ENCODE measurements at regions not wholly inside any gene's neighbourhood (a gene's known extent, or its start where the extent isn't known, plus 50 kb on each side); places are given as distances from the start of the nearest gene placed in this dataset.

DNA sequence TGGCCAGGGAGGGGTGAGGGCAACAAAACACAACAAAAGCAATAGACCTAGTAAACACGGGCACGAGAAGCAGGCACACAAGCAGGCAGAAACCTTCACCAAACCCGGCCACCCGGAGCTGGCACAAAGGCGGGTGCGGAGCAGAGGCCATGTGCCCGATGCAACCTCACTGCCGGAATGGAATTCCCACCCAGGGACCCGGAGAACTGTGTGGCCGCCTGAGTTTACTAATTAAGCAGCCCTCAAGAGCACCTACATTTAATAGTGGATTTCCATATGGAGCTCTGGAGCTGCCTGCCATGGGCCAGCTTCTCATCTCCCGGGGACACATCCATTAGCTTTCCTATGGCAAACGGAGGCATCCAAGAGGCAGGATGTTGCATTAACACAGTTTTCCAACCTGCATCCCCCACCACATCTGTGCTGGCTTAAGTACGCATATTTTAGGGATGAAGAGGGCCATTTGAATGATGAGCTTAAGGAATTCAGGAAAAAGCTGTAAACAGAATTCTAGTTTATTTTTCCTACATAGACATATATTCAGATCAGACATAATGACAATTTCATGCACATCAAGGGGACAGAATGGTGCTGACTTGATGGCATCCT, 104.5 kb upstream of the SMIM21 start:
- DNase-seq (ENCODE audit: low spot score) = no peak

DNA sequence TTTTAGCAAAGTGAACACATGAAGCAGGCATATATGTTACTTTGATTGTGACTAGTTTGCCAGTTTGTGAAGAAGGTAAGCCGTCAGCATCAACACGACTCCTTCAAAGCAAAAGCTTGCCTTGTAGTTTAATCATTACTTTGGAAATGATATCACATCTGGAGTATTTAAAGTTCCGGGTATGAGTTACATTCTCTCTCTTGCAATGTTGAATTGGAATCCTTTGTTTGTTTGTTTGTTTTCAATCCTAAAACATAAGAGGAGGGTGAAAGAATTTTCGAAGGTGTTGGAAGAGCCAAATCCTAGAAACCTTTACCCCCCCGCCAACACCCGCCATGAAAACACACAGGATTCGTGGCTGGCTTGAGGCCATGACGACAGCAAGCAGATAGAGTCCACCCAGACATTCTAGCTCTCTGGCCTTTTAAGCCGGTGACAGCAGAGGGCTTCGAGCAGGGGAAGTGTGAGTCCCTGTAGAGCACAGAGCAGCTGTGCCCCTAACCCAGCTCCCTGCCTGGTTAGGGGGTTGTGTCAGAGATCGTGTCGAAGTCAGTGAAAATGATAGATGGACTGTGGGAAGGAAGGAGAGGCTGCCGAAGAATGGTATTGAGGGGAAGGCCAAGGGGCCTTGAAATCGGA, 103.8 kb upstream of the SMIM21 start:
- no peak for DNase-seq (ENCODE audit: low spot score)

DNA sequence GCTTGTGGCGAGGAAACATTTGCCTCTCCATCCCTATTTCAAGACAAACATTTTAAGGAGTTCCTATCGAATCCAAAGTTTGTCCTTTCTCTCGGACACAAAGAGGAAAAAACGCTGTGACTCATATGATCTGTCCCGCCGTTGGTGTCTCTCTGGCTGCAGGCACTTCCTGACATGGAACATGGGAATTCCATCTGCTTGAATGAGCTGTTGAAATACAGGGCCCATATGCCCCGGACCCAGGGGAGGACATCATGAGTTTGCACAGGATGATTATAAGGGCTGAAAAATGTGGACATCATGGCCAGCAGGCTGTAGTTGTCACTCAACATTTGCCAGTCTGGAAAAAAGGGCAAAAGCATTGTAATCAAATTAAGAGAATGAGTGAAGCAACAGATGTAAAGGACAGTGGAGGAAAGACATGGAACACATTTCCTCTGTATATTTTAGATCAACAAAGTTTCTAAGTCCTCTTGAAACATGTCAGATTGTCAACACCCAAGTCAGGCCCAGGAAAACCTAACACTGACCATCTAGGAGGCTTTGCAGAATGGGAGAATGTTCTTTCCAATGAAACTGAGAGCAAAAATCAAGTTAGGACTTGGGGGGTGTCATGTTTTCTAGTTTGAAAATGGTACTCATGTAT, 103.2 kb upstream of the SMIM21 start:
- no peak for DNase-seq (ENCODE audit: low spot score)

DNA sequence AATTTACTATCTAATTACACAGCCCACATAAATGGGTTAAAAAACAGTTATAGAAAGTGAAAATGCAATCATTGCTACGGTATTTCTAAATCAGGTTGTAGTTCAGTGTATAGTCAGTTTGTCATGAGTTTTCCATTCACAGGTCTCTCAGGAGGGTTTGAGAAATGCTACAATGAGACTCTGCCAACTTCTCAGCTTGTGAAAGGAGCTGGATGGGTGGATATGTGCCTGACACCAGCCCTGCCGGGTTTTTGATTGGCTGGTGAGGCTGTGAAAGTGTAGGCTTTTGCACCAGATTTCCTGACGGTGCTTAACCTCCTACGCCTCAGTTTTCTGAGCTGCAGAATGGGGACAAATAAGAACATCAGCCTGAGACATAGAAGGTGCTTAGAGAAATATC, 102.6 kb upstream of the SMIM21 start:
- DNase-seq (ENCODE audit: low spot score) = no peak

DNA sequence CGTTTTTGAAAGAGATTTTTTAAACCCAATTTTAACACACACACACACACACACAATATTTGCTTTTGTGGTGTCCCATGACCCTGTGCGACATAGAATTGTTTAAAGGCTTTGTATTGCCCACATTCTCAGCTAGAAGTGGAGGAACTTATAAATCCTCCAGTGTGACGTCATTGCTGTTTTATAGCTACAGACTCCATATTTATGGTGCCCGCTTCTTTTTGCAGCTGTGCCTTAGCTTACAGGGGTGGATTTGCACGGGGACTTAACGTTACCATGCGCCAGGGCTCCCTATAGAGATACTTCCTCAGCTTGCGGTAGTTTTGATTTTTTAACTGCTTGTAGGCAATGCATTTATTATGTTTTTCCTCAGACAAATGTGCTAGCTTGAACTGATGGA, 101.9 kb upstream of the SMIM21 start:
- no peak for DNase-seq (ENCODE audit: low spot score)

DNA sequence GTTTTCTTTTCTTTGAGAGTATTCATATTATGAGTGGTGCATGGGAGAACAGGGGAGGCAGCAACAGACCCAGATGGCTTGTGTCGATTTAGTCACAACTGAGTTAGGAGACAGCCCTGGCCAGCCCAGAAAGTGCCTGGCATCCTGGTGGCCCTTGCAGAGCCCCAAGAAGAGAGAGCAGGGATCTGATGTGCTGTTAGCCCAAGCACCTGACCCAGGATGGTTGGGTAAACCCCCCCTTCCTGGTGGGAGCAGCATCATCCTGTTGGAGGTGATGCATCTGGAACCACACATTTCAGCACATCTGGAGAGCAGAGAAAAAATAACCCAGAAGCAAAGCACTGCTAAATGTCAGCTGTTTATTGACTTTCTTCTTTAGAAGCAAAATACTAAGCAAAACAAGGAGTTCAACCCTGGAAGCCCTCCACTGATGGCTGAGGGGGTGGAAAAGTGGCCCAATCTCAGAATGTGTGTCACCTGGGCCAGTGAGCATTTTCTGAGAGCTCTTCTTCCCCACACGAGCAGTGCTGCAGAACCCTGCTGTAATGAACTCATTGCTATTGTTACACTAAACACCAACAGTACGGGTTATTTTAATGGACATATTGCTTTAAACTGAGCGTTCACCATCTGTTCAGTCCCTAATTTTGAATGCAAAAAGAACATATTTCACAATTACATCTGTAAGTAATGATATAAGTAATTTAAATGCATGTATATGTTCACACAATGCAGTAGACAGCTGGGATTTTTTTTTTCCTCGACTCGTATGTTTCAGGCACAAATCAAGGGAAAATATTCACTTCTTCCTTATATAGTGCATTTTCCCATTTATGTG, 100.6 kb upstream of the SMIM21 start:
- DNase-seq (ENCODE audit: low spot score) = no peak

DNA sequence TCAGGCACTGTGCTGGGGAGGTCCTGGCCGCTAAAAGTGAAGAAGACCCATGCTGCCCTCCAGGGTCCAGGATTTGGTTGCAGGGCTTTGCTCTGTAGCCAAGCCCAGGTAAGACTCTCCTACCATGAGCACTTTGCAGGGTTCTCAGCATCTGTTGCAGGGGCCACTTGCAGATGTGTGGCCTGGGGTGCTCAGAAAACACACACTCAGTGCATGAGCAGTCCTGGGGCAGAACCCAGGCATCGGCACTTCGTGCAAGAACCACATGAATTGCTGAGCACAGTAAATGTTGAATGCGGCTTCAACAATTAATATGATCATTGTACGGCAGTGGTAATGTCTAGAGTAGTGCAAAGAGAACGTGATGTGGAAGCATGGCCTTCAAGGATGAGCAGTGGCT, 98.5 kb upstream of the SMIM21 start:
- no peak for DNase-seq (ENCODE audit: low spot score)

DNA sequence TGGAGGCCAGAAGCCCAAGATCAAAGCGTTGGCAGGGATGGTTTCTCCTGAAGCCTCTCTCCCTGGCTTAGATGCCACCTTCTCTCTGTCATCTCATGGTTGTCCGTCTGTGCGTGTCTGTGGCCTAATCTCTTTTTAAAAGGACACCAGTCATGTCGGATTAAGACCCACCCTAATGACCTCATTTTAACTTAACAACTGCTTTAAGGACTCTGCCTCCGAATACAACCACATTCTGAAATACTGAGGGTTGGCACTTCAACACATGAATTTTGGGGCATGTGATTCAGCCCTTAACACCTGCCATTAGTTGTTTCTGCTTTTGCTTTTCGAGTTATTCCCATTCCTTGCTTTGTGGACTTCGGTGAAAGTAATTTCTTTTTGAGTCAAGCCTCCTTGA, 97.8 kb upstream of the SMIM21 start:
- no peak for DNase-seq (ENCODE audit: low spot score)

DNA sequence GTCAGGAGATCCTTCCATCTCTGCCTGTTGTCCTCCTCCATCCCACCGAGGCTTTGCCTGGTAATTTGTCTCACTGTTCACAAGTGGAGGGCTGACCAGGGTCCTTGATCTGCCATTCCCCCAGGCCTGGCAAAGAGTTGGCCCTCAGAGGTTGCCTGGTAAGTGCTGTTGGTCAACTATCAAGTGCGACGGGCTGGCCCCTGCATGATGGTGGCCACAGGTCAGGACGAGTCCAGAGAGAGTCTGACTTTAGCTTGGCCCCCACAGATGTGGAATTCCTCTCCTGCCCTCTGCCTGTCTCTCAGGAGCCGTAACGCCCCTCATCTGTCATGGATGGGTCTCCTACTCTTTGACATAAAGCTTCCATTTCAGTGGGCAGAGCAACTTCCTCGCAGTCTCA, 97.3 kb upstream of the SMIM21 start:
- DNase-seq (ENCODE audit: low spot score) = no peak

DNA sequence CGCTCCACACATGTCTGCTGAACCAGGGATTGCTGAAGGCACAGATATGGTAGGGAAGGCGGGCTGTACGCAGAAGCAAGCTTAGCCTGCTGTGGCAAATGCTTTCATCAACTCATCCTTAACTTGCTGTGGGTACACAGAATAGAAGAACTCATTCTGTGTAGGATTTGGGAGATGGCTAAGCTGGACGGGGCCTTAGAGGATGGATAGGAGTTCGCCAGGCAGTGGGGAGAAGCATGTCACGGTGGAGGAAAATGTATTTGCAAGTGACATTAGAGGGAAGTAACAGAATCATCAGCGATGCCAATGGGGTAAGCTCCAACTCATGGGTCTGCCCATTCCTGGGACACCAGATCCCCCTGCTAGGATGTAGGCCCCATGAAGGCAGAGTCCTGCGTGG, 96.7 kb upstream of the SMIM21 start:
- DNase-seq (ENCODE audit: low spot score) = no peak

DNA sequence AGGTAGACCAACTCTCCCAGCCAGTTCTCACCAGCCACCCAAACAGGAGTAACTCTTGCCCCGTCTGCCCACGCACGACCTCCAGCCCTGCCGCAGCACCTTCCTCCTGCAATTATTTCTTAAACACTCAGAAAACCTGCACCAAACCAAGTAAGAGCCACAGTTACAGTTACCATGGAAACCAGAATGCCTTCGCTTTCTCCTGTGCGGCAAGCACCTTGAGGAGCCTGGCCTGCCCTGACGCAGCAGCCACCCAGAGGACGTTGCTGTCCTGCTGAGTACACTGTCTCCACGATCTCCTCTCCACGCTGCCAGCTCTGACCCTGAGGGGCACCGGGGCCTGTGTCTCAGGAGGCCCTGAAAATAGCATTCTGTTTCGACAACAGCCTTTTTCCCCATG, 94.3 kb upstream of the SMIM21 start:
- DNase-seq (ENCODE audit: low spot score) = no peak

DNA sequence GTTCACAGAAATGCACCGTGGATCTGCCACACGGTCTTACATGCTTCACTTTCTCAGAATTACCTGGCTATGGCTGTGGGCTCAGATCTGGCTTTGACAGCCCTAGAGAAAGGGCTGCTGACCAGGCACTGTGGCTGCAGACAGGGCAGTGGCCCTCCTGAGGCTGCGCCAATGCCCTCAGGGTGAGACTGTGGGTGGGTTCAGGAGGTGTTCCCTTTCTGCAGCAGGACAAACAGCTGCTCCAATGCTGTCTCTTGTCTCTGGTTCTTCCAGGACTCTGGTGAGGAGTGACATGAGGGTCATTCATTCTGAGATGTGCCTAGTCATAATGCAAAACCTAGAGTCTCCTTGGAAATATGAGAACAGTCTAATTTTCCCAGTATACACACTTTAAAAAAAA, 90.5 kb upstream of the SMIM21 start:
- no peak for DNase-seq (ENCODE audit: low spot score)

DNA sequence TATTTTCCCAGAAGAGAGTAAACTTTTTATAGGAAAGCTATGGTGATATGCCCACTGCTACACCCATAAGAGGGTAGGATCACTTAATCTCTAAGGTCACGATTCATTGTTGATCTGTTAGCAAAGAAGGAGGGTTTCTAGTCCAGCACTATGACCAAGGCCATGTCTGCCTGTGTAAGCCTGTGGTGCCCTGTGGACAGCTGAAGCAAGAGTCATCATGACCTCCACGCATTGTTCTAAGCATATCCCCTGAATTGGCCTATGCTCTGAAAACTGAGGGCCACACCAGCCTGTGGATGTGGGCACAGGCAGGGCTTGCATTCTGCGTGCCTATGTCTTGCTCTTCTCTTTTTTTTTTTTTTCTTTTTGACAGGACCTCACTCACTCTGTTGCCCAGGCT, 89.8 kb upstream of the SMIM21 start:
- DNase-seq (ENCODE audit: low spot score) = no peak

DNA sequence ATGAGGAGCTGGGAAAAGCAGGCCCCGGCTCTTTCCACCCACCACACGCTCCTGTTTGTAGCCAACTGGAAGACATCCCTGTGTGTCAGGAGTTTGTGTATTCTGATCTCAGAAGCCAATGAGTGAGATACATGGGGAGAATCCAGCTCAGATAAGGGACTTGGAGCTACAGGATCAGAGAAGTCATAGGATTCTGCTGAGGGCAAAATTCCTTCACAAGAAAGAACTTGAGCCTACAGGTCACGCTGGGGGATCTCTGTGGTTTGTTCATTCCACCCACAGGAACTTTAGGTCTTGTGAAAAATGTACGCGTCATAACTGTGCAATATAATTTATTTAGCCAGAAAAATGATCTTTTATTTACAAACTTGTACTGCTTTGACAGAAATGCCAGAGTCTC, 80.1 kb upstream of the SMIM21 start:
- no peak for DNase-seq (ENCODE audit: low spot score)

DNA sequence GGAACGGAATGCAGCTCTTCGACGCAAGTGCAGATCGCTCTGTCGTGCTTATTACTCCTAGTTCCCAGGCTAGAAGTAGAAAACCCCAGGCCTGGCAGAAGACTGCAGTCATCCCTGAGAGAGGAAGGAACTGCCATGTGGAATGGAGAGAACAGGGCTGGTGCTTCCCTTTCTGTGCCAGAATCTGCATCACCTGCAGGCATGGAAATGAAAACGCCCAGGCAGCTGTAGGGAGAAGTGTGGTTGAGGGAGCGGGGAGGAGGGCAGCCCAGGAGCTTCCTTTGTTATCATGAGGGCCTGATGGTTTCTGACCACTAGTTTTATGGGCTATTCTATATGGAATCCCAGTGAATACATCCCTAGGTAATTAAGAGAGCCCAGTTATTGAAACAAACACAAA, 79.4 kb upstream of the SMIM21 start:
- DNase-seq (ENCODE audit: low spot score) = no peak

DNA sequence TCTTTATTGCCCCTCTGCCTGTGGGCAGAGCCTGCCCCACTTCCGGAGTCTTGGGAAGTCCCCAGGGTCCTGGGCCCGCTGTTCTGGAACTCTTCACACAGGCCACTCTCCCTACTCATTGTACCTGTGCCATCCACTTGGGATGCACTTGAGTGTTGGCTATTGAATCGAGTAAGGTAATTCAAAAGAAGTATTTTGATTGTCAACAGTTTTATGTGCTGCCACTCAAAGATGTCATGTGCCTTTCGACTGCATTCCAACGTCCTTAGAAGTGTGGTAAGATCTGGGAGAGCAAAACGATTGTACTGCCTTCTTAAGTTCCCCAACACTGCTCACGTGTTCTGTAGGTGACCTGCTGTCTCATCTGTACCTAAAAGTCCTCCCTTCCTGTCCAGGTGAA, 77.0 kb upstream of the SMIM21 start:
- no peak for DNase-seq (ENCODE audit: low spot score)

DNA sequence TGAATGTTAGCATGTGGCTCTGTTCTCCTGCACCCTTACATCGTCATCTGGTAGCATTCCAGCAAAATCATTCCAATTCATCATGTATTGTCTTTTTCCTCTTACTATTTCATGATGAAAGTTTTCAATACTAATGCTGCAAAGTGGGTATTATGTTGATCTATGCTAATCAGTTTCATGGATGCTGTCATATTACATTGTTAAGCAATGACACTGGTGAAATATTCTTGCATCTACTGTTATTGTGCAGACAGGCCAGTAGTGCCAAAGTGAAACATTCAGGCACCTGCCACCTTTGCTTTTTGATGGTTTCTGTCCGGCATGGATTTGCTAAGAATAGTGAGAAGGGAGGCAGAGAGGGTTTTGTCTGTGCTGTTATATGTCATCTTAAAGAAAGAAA, 76.1 kb upstream of the SMIM21 start:
- DNase-seq (ENCODE audit: low spot score) = no peak

DNA sequence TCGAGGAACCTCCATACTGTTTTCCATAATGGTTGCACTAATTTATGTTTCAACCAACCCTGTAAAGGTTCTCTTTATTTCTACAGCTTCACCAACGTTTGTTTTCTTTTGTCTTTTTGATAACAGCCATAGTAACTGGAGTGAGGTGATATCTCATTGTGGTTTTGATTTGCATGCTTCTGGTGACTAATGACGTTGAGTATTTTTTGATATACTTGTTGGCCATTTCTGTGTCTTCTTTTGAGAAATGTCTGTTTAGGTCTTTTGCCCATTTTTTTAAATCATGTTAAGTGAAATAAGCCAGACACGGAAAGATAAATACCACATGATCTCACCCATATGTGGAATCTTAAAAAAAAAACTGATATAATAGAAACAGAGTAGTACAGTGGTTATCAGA, 74.8 kb upstream of the SMIM21 start:
- no peak for DNase-seq (ENCODE audit: low spot score)

DNA sequence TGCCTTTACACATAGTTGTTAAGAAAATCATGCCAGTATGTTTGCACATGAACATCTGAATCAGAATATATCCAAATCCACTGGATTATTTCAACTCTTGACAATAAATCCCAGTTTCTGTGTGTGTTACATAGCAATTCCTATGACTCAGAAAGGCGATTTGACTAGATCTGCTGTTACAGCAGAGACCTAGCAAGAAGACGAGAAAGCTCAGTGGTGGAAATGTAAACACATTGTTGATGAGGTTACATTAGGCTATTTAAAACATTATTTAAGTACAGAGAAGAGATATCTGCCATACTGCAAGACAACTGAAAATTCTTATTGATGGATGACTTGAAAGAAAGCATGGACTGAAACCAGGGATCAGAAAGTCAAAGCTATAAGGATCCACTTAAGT, 73.0 kb upstream of the SMIM21 start:
- DNase-seq (ENCODE audit: low spot score) = no peak

DNA sequence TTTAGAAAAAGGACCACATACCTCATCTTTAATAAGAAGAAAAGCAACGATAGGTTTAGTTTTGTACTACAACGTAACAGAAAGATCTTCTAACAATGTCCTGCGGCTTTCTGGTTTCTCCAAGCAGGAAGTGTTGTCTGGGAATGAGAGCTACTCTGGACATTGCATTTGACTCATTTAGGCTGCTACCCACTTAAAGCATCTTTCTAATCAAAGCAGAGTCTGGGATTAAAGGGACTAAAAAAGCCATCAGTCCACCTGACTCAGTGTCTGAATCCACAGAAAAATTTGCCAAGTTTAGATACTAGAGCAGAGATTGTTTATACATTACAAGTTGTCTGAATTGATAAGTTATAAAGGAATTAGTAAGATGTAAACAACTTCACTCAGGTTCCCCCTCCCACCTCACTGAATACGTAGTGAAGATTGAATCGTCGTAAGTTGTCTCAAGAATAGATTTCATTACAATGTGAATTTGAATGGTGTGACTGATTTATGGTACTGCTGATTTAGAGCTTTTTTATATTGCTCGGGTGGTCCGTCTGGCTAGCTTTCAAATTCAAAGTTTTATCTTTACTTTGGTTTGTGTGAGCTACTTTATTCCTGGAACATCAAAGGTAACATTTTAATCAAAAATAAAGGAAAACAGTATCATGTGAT, 70.2 kb upstream of the SMIM21 start:
- no peak for DNase-seq (ENCODE audit: low spot score)

DNA sequence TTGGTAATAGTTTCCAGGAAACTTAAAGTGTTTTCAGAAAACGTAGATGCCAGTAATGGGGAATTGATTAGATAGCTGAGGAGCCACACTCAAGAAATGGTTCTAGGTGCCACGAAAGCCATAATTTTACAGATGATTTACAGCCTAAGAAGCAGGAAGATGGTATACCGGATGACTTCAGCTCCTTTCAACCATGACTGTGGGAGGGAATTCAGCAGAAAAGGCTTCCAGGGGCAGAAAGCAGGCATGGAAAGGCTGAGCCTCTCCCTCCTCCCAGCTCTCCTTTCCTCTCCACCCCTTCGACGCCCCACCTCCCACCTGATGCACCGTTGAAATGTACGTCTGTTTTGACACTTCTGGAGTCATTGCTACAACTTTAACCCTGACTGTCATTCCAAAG, 68.6 kb upstream of the SMIM21 start:
- DNase-seq (ENCODE audit: low spot score) = no peak

DNA sequence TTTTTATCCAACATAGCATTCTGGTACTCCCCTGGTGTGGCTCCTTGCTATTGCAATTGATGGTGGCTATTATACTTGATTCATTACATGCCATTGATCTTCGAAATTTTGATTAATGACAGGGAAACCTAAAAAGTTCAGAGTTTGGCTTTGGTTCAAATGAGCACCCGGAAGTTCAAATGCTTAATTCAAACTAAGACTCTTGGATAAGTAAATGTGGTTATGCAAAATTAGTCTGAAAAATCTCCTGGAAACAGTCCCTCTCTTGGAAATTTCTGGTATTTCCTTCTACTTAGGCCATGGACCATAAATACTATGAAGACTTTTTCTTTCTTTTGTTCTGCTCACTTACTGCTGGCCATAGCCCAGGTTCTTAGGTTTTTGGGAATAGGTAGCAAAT, 65.3 kb upstream of the SMIM21 start:
- no peak for DNase-seq (ENCODE audit: low spot score)
